ENCODE measurements at regions not wholly inside any gene's neighbourhood (a gene's known extent, or its start where the extent isn't known, plus 50 kb on each side); places are given as distances from the start of the nearest gene placed in this dataset.
"Not testable (repeated sequence)": the region's sequence is repeated elsewhere in the genome, so short reads cannot be mapped to it uniquely, and the experiment has no call there.

- no peak for DNase-seq
Observed at GRCh38 chr6:121776054-121776453, 340.6 kb downstream of the GJA1 start.

GRCh38 chr6:121780325-121781321 lies 345.2 kb downstream of the GJA1 start:
- no peak for DNase-seq

GRCh38 chr6:121791396-121792315 lies 356.2 kb downstream of the GJA1 start:
- no peak for DNase-seq

GRCh38 chr6:121794630-121795029 lies 359.2 kb downstream of the GJA1 start:
- no peak for DNase-seq

- not testable (repeated sequence) for DNase-seq
Observed at GRCh38 chr6:121797598-121797997, 362.2 kb downstream of the GJA1 start.

- DNase-seq, result not testable (repeated sequence)
Observed at GRCh38 chr6:121798126-121798525, 362.7 kb downstream of the GJA1 start.

- DNase-seq, result no peak
Observed at GRCh38 chr6:121799574-121799973, 364.1 kb downstream of the GJA1 start.

GRCh38 chr6:121800047-121800446 lies 364.6 kb downstream of the GJA1 start:
- DNase-seq, result no peak

- no peak for DNase-seq
Observed at GRCh38 chr6:121806116-121806515, 370.7 kb downstream of the GJA1 start.

GRCh38 chr6:121809211-121809610 lies 373.8 kb downstream of the GJA1 start:
- DNase-seq, result no peak

GRCh38 chr6:121810158-121811032 lies 374.9 kb downstream of the GJA1 start:
- no peak for DNase-seq

GRCh38 chr6:121811106-121811505 lies 375.7 kb downstream of the GJA1 start:
- no peak for DNase-seq

- DNase-seq, result no peak
Observed at GRCh38 chr6:121816361-121816760, 380.9 kb downstream of the GJA1 start.

- DNase-seq, result no peak
Observed at GRCh38 chr6:121816906-121817540, 381.6 kb downstream of the GJA1 start.

- no peak for DNase-seq
Observed at GRCh38 chr6:121823437-121823851, 388.0 kb downstream of the GJA1 start.

GRCh38 chr6:121826156-121826810 lies 390.8 kb downstream of the GJA1 start:
- DNase-seq, result no peak

- DNase-seq, result no peak
Observed at GRCh38 chr6:121828146-121828886, 392.9 kb downstream of the GJA1 start.

- DNase-seq, result no peak
Observed at GRCh38 chr6:121830736-121831135, 395.3 kb downstream of the GJA1 start.

GRCh38 chr6:121835662-121836061 lies 400.2 kb downstream of the GJA1 start:
- DNase-seq, result no peak

- DNase-seq, result no peak
Observed at GRCh38 chr6:121837545-121838229, 402.2 kb downstream of the GJA1 start.

All from CD4-positive, alpha-beta T cell treated with Interleukin-10 for 1 hour (primary cell).